ENCODE measurements at regions not wholly inside any gene's neighbourhood (a gene's known extent, or its start where the extent isn't known, plus 50 kb on each side); places are given as distances from the start of the nearest gene placed in this dataset.

GRCh38 chr9:16211946-16212345, 658.5 kb downstream of the BNC2 start:
- no peaks in the 10 kb centered on the region for H3K9me2 ChIP-seq (replicated peaks; ENCODE audit: control insufficient read depth, low read length)
- H3K4me1 ChIP-seq (ENCODE audit: control insufficient read depth, low read length) = no peaks in the 10 kb centered on the region
- no peaks in the 10 kb centered on the region for H3K9me3 ChIP-seq (ENCODE audit: control insufficient read depth, insufficient read depth, low read length)
- H3F3A ChIP-seq (ENCODE audit: control insufficient read depth, insufficient read depth) = no peaks in the 10 kb centered on the region
- H3K27me3 ChIP-seq (ENCODE audit: control insufficient read depth, low read length) = no peaks in the 10 kb centered on the region
- no peak overlapping the region for H3K27ac ChIP-seq (ENCODE audit: low read depth, low read length)
- H3K4me3 ChIP-seq (ENCODE audit: low read length) = no peak overlapping the region
- TF ChIP-seq EZH2phosphoT487 (IDR thresholded peaks at IDR 0.05; ENCODE audit: borderline replicate concordance, low read length) = no peak
- no peak for TF ChIP-seq CTCF (IDR thresholded peaks at IDR 0.05; ENCODE audit: low read depth, low read length, poor library complexity, severe bottlenecking)
- no peak overlapping the region for H3K4me2 ChIP-seq (ENCODE audit: low read length)
- no peaks in the 10 kb centered on the region for H4K20me1 ChIP-seq (ENCODE audit: control insufficient read depth, insufficient read depth, low read depth, low read length)
- H3K36me3 ChIP-seq (ENCODE audit: control insufficient read depth, low read length) = no peaks in the 10 kb centered on the region
- no peaks in the 10 kb centered on the region for H3K79me2 ChIP-seq (ENCODE audit: control insufficient read depth, low read length)

- H3K4me3 ChIP-seq (ENCODE audit: low read length) = no peak overlapping the region
Measured at GRCh38 chr9:16213781-16214515, 656.5 kb downstream of the BNC2 start.

GRCh38 chr9:16214677-16215352, 655.7 kb downstream of the BNC2 start:
- no peaks in the 10 kb centered on the region for H3K9me2 ChIP-seq (replicated peaks; ENCODE audit: control insufficient read depth, low read length)
- H3K27ac ChIP-seq (ENCODE audit: low read depth, low read length) = no peak overlapping the region
- H3K27me3 ChIP-seq (ENCODE audit: control insufficient read depth, low read length) = no peaks in the 10 kb centered on the region
- H4K20me1 ChIP-seq (ENCODE audit: control insufficient read depth, insufficient read depth, low read depth, low read length) = no peaks in the 10 kb centered on the region
- H3K4me1 ChIP-seq (ENCODE audit: control insufficient read depth, low read length) = no peaks in the 10 kb centered on the region
- H3F3A ChIP-seq (ENCODE audit: control insufficient read depth, insufficient read depth) = no peaks in the 10 kb centered on the region
- H3K4me3 ChIP-seq (ENCODE audit: low read length) = no peak overlapping the region
- no peak overlapping the region for H3K4me2 ChIP-seq (ENCODE audit: low read length)
- no peaks in the 10 kb centered on the region for H3K79me2 ChIP-seq (ENCODE audit: control insufficient read depth, low read length)
- H3K36me3 ChIP-seq (ENCODE audit: control insufficient read depth, low read length) = no peaks in the 10 kb centered on the region
- H3K9me3 ChIP-seq (ENCODE audit: control insufficient read depth, insufficient read depth, low read length) = no peaks in the 10 kb centered on the region
- TF ChIP-seq EZH2phosphoT487 (IDR thresholded peaks at IDR 0.05; ENCODE audit: borderline replicate concordance, low read length) (no peak), CTCF (IDR thresholded peaks at IDR 0.05; ENCODE audit: low read depth, low read length, poor library complexity, severe bottlenecking) (no peak)

More at GRCh38 chr9:16213781-16214515, 656.5 kb downstream of the BNC2 start:
- Histone ChIP-seq H4K20me1 (ENCODE audit: control insufficient read depth, insufficient read depth, low read depth, low read length) (no peaks in the 10 kb centered on the region), H3K9me3 (ENCODE audit: control insufficient read depth, insufficient read depth, low read length) (no peaks in the 10 kb centered on the region), H3F3A (ENCODE audit: control insufficient read depth, insufficient read depth) (no peaks in the 10 kb centered on the region), H3K36me3 (ENCODE audit: control insufficient read depth, low read length) (no peaks in the 10 kb centered on the region), H3K4me1 (ENCODE audit: control insufficient read depth, low read length) (no peaks in the 10 kb centered on the region), H3K27me3 (ENCODE audit: control insufficient read depth, low read length) (no peaks in the 10 kb centered on the region), H3K9me2 (replicated peaks; ENCODE audit: control insufficient read depth, low read length) (no peaks in the 10 kb centered on the region), H3K4me2 (ENCODE audit: low read length) (no peak overlapping the region), H3K27ac (ENCODE audit: low read depth, low read length) (no peak overlapping the region), H3K79me2 (ENCODE audit: control insufficient read depth, low read length) (no peaks in the 10 kb centered on the region)
- TF ChIP-seq CTCF (IDR thresholded peaks at IDR 0.05; ENCODE audit: low read depth, low read length, poor library complexity, severe bottlenecking) (no peak), EZH2phosphoT487 (IDR thresholded peaks at IDR 0.05; ENCODE audit: borderline replicate concordance, low read length) (no peak)
